ENCODE measurements at regions not wholly inside any gene's neighbourhood (a gene's known extent, or its start where the extent isn't known, plus 50 kb on each side); places are given as distances from the start of the nearest gene placed in this dataset.

DNA sequence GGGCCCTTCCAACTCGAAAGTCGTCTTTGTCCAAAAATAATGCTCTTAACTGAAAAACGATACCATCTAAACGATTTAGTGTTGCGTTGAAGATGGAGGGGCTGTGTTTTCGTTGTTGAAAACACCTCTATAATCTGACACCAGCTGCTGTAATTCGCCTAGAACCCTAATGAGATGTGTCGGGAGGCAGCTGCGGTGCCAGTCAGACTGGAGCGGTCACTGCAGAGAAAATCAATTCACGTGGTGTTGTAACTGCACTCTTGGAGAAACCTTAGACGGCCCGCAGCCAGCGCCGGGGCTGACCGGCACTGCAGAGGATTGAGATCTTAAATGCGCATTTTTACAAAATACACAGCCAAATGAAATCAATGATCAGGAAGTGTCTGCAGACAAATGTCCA is 339.1 kb downstream of the ZNF536 start:
- TF ChIP-seq, protein P1, sequence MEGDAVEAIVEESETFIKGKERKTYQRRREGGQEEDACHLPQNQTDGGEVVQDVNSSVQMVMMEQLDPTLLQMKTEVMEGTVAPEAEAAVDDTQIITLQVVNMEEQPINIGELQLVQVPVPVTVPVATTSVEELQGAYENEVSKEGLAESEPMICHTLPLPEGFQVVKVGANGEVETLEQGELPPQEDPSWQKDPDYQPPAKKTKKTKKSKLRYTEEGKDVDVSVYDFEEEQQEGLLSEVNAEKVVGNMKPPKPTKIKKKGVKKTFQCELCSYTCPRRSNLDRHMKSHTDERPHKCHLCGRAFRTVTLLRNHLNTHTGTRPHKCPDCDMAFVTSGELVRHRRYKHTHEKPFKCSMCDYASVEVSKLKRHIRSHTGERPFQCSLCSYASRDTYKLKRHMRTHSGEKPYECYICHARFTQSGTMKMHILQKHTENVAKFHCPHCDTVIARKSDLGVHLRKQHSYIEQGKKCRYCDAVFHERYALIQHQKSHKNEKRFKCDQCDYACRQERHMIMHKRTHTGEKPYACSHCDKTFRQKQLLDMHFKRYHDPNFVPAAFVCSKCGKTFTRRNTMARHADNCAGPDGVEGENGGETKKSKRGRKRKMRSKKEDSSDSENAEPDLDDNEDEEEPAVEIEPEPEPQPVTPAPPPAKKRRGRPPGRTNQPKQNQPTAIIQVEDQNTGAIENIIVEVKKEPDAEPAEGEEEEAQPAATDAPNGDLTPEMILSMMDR (IDR thresholded peaks at IDR 0.05): no peak
- TF ChIP-seq POLR2A (IDR thresholded peaks at IDR 0.05): no peak
